Trophoblast cell (in vitro differentiated cells and primary cell): ENCODE measurements at regions not wholly inside any gene's neighbourhood (a gene's known extent, or its start where the extent isn't known, plus 50 kb on each side); places are given as distances from the start of the nearest gene placed in this dataset.
A peak's percentile ranks its signal among the peaks of the same experiment; 100 is the strongest.

Source experiments
- DNase-seq, 2 donors: peaks; one replicate each; pipeline ENCODE4 v3.0.0-alpha.2; 2016
- H2AFZ ChIP-seq: 2 replicates; pipeline ENCODE4 v1.6.1; 2013; ENCODE audit warnings: low read length, moderate library complexity, mild to moderate bottlenecking; ENCODE audit not compliant: insufficient read depth, poor library complexity
- H2AK5ac ChIP-seq: 2 replicates; pipeline ENCODE4 v1.6.1; 2013; ENCODE audit warnings: mild to moderate bottlenecking, low read length
- H2BK120ac ChIP-seq: 2 replicates; pipeline ENCODE4 v1.6.1; 2013; ENCODE audit warnings: low read length, mild to moderate bottlenecking, moderate library complexity; ENCODE audit not compliant: insufficient read depth, poor library complexity
- H2BK12ac ChIP-seq: 2 replicates; pipeline ENCODE4 v1.6.1; 2013; ENCODE audit warnings: mild to moderate bottlenecking, low read length, moderate library complexity
- H2BK5ac ChIP-seq: 2 replicates; pipeline ENCODE4 v1.6.1; 2013; ENCODE audit warnings: low read length, low read depth, moderate library complexity, mild to moderate bottlenecking; ENCODE audit not compliant: poor library complexity
- H3K14ac ChIP-seq: 2 replicates; pipeline ENCODE4 v1.6.1; 2013; ENCODE audit warnings: mild to moderate bottlenecking, low read length
- H3K18ac ChIP-seq: 2 replicates; pipeline ENCODE4 v1.6.1; 2013; ENCODE audit warnings: mild to moderate bottlenecking, low read length
- H3K23ac ChIP-seq: 2 replicates; pipeline ENCODE4 v1.6.1; 2013; ENCODE audit warnings: low read length
- H3K27ac ChIP-seq: 2 replicates; pipeline ENCODE4 v1.5.1; 2013; ENCODE audit warnings: low read depth, mild to moderate bottlenecking, inconsistent platforms, low read length, moderate library complexity
- H3K27me3 ChIP-seq: 2 replicates; pipeline ENCODE4 v1.6.1; 2013; ENCODE audit warnings: inconsistent platforms, mild to moderate bottlenecking, low read length, moderate library complexity; ENCODE audit not compliant: insufficient read depth
- H3K36me3 ChIP-seq, 2 experiments: 1 replicate in 1 of 2; 2 replicates in 1 of 2; pipeline ENCODE4 v1.6.1; 2013; ENCODE audit warnings: low read length in 2 of 2, mild to moderate bottlenecking in 2 of 2, moderate library complexity in 1 of 2; ENCODE audit not compliant: insufficient read depth in 2 of 2, control insufficient read depth in 1 of 2
- H3K4ac ChIP-seq: 2 replicates; pipeline ENCODE4 v1.6.1; 2013; ENCODE audit warnings: low read depth, mild to moderate bottlenecking, low read length, moderate library complexity
- H3K4me1 ChIP-seq, 2 experiments: 1 replicate in 1 of 2; 2 replicates in 1 of 2; pipeline ENCODE4 v1.6.1; 2013; ENCODE audit warnings: low read length in 2 of 2, mild to moderate bottlenecking in 2 of 2, moderate library complexity in 1 of 2; ENCODE audit not compliant: insufficient read depth in 2 of 2, control insufficient read depth in 1 of 2
- H3K4me2 ChIP-seq: 2 replicates; pipeline ENCODE4 v1.6.1; 2013; ENCODE audit warnings: inconsistent platforms, mild to moderate bottlenecking, low read length, moderate library complexity
- H3K4me3 ChIP-seq: 2 replicates; pipeline ENCODE4 v1.5.1; 2013; ENCODE audit warnings: mild to moderate bottlenecking, low read depth, low read length, inconsistent platforms
- H3K79me1 ChIP-seq: one replicate; pipeline ENCODE4 v1.6.1; 2013; ENCODE audit warnings: low read length
- H3K79me2 ChIP-seq: 2 replicates; pipeline ENCODE4 v1.6.1; 2013; ENCODE audit warnings: low read length, mild to moderate bottlenecking; ENCODE audit not compliant: control insufficient read depth, insufficient read depth, poor library complexity
- H3K9ac ChIP-seq: 2 replicates; pipeline ENCODE4 v1.6.1; 2013; ENCODE audit warnings: mild to moderate bottlenecking, low read length
- H3K9me3 ChIP-seq: 2 replicates; pipeline ENCODE4 v1.6.1; 2013; ENCODE audit warnings: low read depth, mild to moderate bottlenecking, control low read depth, inconsistent platforms, low read length; ENCODE audit not compliant: insufficient read depth
- H4K12ac ChIP-seq: 2 replicates; pipeline ENCODE4 v1.6.1; 2013; ENCODE audit warnings: low read depth, mild to moderate bottlenecking, low read length, moderate library complexity
- H4K8ac ChIP-seq: 2 replicates; pipeline ENCODE4 v1.6.1; 2013; ENCODE audit warnings: low read depth, mild to moderate bottlenecking, low read length, moderate library complexity
- H4K91ac ChIP-seq: one replicate; pipeline ENCODE4 v1.6.1; 2013; ENCODE audit warnings: low read depth, mild to moderate bottlenecking, low read length, moderate library complexity
- WGBS: extraction: QIAGEN DNeasy Blood & Tissue Kit; methylation state at CpG from one replicate; pipeline ENCODE4 v1.1.7; 2013; ENCODE audit warnings: missing lambda C conversion rate; ENCODE audit not compliant: insufficient read length, insufficient coverage; ENCODE audit errors: extremely low coverage; 5-methylcytosine and 5-hydroxymethylcytosine counted together

DNA sequence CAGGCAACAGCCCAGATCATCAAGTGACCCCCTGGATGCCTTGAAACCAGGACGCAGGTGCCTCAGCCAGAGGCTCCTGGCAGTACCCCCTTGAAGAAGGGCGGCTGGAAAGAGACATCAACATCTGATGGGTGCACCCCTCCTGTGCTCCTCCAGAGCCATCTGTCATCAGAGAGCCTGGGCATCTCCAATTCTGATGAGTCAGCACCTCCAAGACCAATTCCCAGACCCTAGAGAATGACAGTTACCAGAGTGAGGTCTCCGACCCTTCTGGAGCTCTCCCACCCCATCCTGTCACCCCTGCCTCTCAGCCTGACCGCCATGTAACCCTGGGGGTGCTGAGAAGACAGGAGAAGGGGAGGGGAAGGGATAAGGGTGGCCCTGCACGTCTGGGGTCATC lies 433.7 kb downstream of the SOX9 start:
- Histone ChIP-seq H3K36me3 (no peaks in the 10 kb centered on the region), H3K4me2 (no peak overlapping the region), H3K79me2 (no peaks in the 10 kb centered on the region), H2BK120ac (no peak overlapping the region), H3K79me1 (no peaks in the 10 kb centered on the region), H3K9ac (no peak overlapping the region), H2AFZ (no peak overlapping the region), H3K9me3 (peaks cover 9% of the 10 kb centered on the region), H4K91ac (no peak overlapping the region), H4K12ac (no peak overlapping the region), H3K4ac (no peak overlapping the region), H3K27me3 (no peaks in the 10 kb centered on the region), H3K27ac (no peak overlapping the region), H3K14ac (no peak overlapping the region), H3K18ac (no peak overlapping the region), H2AK5ac (no peak overlapping the region), H3K4me1 (no peaks in the 10 kb centered on the region), H2BK12ac (no peak overlapping the region), H3K23ac (no peak overlapping the region), H3K4me3 (no peak overlapping the region), H4K8ac (no peak overlapping the region), H2BK5ac (no peak overlapping the region)
- no peak for DNase-seq
- WGBS: no CpG with 5 or more reads among the region's 5 CpGs

DNA sequence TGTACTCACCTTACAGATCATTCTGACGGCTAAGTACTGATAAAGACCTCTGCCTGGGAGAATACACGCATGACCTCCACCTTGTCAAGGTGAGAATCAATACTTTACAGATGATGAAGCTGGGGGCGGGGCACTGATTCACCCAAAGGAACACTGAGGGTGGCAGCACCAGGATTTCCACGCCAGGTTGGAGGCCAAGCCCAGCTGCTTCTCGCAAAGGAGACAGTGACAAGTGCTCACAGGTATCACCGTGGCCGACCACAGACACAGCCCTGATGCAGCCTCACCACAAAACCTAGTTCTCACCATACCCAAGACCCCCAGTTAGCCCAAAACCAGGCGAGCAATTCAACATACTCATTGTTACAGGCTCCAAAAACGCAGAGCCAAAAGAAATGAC lies 434.2 kb downstream of the SOX9 start:
- Histone ChIP-seq H3K79me1 (no peaks in the 10 kb centered on the region), H2AK5ac (no peak overlapping the region), H3K4me2 (no peak overlapping the region), H4K91ac (no peak overlapping the region), H3K27me3 (no peaks in the 10 kb centered on the region), H2AFZ (no peak overlapping the region), H3K18ac (no peak overlapping the region), H2BK5ac (no peak overlapping the region), H3K9me3 (peaks cover 9% of the 10 kb centered on the region), H3K4ac (no peak overlapping the region), H3K4me3 (no peak overlapping the region), H3K23ac (no peak overlapping the region), H3K9ac (no peak overlapping the region), H2BK12ac (no peak overlapping the region), H3K27ac (no peak overlapping the region), H4K8ac (no peak overlapping the region), H2BK120ac (no peak overlapping the region), H4K12ac (no peak overlapping the region), H3K36me3 (no peaks in the 10 kb centered on the region), H3K14ac (no peak overlapping the region), H3K4me1 (no peaks in the 10 kb centered on the region), H3K79me2 (no peaks in the 10 kb centered on the region)
- no CpG with 5 or more reads among the region's 9 CpGs for WGBS
- peak in 1 of 2 donors; percentile 26 for DNase-seq

DNA sequence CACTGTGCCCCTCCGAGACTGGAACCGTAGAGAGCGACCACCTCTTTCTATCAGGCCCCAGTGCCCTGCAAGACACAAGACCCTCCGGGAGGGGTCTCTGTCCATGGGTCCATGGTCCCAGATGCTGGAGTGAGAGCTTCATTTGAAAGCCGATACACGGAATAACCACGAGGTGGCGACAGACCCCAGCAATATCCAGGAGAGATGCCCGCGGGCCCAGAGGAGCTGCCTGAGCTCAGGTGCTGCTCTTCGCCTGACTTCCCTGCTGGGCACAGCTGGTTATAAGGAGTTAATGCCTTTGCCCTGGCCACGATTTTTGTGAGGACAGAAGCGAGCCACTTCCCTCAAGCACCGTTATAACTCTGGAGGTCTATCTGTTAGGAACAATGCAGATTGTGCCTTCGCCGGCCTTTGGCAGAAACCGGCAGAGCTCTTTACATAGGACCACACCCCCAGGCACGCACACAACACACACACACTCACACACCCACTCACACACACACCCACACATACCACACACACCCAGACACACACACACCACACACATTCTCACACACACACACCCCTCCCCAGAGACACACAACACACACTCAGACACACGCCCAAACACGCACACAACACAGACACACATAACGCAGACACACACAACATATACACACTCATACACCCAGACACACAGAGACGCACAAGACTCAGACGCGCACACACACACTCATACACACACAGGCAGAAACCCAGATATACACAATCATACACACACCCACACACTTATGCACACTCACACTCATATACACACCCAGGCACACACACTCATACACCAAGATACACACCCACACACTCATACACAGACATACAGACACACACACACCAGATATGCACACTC lies 436.4 kb downstream of the SOX9 start:
- no peak overlapping the region for H2AFZ ChIP-seq
- no peaks in the 10 kb centered on the region for H3K79me2 ChIP-seq
- no peak overlapping the region for H3K27ac ChIP-seq
- no peak overlapping the region for H4K12ac ChIP-seq
- no peak overlapping the region for H2BK5ac ChIP-seq
- H2BK120ac ChIP-seq: no peak overlapping the region
- no peak overlapping the region for H2AK5ac ChIP-seq
- WGBS: no CpG with 5 or more reads among the region's 24 CpGs
- no peak overlapping the region for H3K18ac ChIP-seq
- H3K23ac ChIP-seq: no peak overlapping the region
- H3K4me2 ChIP-seq: no peak overlapping the region
- no peaks in the 10 kb centered on the region for H3K27me3 ChIP-seq
- H3K4me1 ChIP-seq: no peaks in the 10 kb centered on the region
- no peak overlapping the region for H4K8ac ChIP-seq
- H3K79me1 ChIP-seq: no peaks in the 10 kb centered on the region
- peaks cover 9% of the 10 kb centered on the region for H3K9me3 ChIP-seq
- H3K14ac ChIP-seq: no peak overlapping the region
- H3K4ac ChIP-seq: no peak overlapping the region
- no peaks in the 10 kb centered on the region for H3K36me3 ChIP-seq
- no peak overlapping the region for H2BK12ac ChIP-seq
- no peak overlapping the region for H3K9ac ChIP-seq
- H4K91ac ChIP-seq: no peak overlapping the region
- H3K4me3 ChIP-seq: no peak overlapping the region
- peak; percentile 66 to 85 for DNase-seq

DNA sequence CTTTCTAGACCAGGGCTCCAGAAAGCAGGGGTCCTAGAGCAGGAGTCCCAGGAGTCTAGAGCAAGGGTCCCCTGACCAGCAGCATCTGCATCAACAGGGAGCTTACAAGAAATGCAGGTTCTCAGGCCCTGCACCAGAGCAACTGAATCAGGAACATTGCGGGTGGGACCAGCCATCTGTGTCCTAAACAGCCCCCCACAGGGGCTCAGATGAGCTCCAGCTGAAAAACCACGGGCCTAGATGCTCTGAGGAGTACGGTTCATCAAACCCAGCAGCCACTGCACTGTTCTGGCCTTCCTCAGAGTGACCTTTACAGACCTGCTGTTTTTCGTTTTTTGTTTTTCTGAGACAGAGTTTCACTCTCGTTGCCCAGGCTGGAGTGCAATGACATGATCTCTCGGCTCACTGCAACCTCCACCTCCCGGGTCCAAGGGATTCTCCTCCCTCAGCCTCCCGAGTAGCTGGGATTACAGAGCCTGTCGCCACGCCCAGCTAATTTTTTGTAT lies 438.2 kb downstream of the SOX9 start:
- Histone ChIP-seq H3K18ac (no peak overlapping the region), H3K4me2 (no peak overlapping the region), H3K9ac (no peak overlapping the region), H3K4ac (no peak overlapping the region), H3K36me3 (no peaks in the 10 kb centered on the region), H3K79me1 (no peaks in the 10 kb centered on the region), H2AK5ac (no peak overlapping the region), H2AFZ (no peak overlapping the region), H3K27me3 (no peaks in the 10 kb centered on the region), H2BK120ac (no peak overlapping the region), H3K79me2 (no peaks in the 10 kb centered on the region), H2BK12ac (no peak overlapping the region), H3K4me3 (no peak overlapping the region), H2BK5ac (no peak overlapping the region), H3K23ac (no peak overlapping the region), H3K4me1 (no peaks in the 10 kb centered on the region), H4K12ac (no peak overlapping the region), H3K9me3 (peaks cover 2% of the 10 kb centered on the region), H4K8ac (no peak overlapping the region), H3K14ac (no peak overlapping the region), H4K91ac (no peak overlapping the region), H3K27ac (no peak overlapping the region)
- no peak for DNase-seq
- no CpG with 5 or more reads among the region's 10 CpGs for WGBS
